SU-DHL-6 (cell line): ENCODE measurements at regions not wholly inside any gene's neighbourhood (a gene's known extent, or its start where the extent isn't known, plus 50 kb on each side); places are given as distances from the start of the nearest gene placed in this dataset.

Experiments
- H2AFZ ChIP-seq: fragments of 200-600 bp; sonication (generic); 2 replicates; pipeline ENCODE4 v1.6.1; 2014; ENCODE audit warnings: low read depth, mild to moderate bottlenecking, moderate library complexity, mixed read lengths, antibody characterized with exemption, low read length; ENCODE audit not compliant: severe bottlenecking
- H3F3A ChIP-seq: fragments of 200-600 bp; shearing (Covaris generic); 2 replicates; pipeline ENCODE4 v1.6.0; 2016; ENCODE audit warnings: antibody characterized with exemption, mild to moderate bottlenecking; ENCODE audit not compliant: insufficient read depth
- H3K27ac ChIP-seq: fragments of 200-600 bp; sonication (generic); 2 replicates; pipeline ENCODE4 v1.5.1; 2016; ENCODE audit warnings: low read depth, mild to moderate bottlenecking, low read length, moderate library complexity, mixed read lengths
- H3K27me3 ChIP-seq: fragments of 200-600 bp; sonication (generic), shearing (Covaris generic); 2 replicates; pipeline ENCODE4 v1.6.0; 2014; ENCODE audit warnings: mild to moderate bottlenecking, low read length
- H3K36me3 ChIP-seq: fragments of 200-600 bp; sonication (generic); 2 replicates; pipeline ENCODE4 v1.6.1; 2014; ENCODE audit warnings: mild to moderate bottlenecking, low read length, mixed read lengths
- H3K4me2 ChIP-seq: fragments of 300-600, 200-600 bp; shearing (Covaris generic), sonication (generic); 2 replicates; pipeline ENCODE4 v1.6.0; 2014; ENCODE audit warnings: low read length, low read depth, mild to moderate bottlenecking; ENCODE audit not compliant: poor library complexity, severe bottlenecking
- H3K4me3 ChIP-seq: fragments of 200-600 bp; sonication (generic); 2 replicates; pipeline ENCODE4 v1.5.1; 2014; ENCODE audit warnings: antibody characterized with exemption, low read length, mild to moderate bottlenecking, mixed read lengths; ENCODE audit not compliant: insufficient read depth, poor library complexity, severe bottlenecking
- H3K79me2 ChIP-seq: fragments of 200-600 bp; sonication (generic); 2 replicates; pipeline ENCODE4 v1.6.1; 2014; ENCODE audit warnings: mild to moderate bottlenecking, low read length, moderate library complexity; ENCODE audit not compliant: insufficient read depth
- H3K9ac ChIP-seq: fragments of 200-600 bp; sonication (generic); 2 replicates; pipeline ENCODE4 v1.7.0; 2014; ENCODE audit warnings: mild to moderate bottlenecking, low read length
- H3K9me2 ChIP-seq: fragments of 200-600 bp; sonication (generic); replicated peaks from 2 replicates; pipeline ENCODE4 v1.6.1; 2014; ENCODE audit warnings: low read length; ENCODE audit not compliant: insufficient read depth
- H3K9me3 ChIP-seq: fragments of 200-600 bp; sonication (generic); 2 replicates; pipeline ENCODE4 v1.6.1; 2014; ENCODE audit warnings: low read length, mixed read lengths; ENCODE audit not compliant: insufficient read depth
- H4K20me1 ChIP-seq: fragments of 200-600 bp; sonication (generic); 2 replicates; pipeline ENCODE4 v1.6.1; 2014; ENCODE audit warnings: low read depth, mild to moderate bottlenecking, antibody characterized with exemption, low read length, moderate library complexity, mixed read lengths
- EZH2phosphoT487 ChIP-seq: fragments of 200-600 bp; sonication (generic), shearing (Covaris generic); conservative IDR thresholded peaks from 2 replicates; pipeline ENCODE4 v1.6.1; 2018; ENCODE audit warnings: mild to moderate bottlenecking, antibody characterized with exemption, low read length, moderate library complexity, mixed read lengths
- TF ChIP-seq, protein P1 (sequence below): fragments of 200-600 bp; sonication (generic); IDR thresholded peaks from one replicate; pipeline ENCODE4 v1.5.1; 2017; ENCODE audit warnings: antibody characterized with exemption, mild to moderate bottlenecking, low read length, moderate library complexity; ENCODE audit not compliant: insufficient read depth, poor library complexity, severe bottlenecking

- H3K9me3 ChIP-seq = no peaks in the 10 kb centered on the region
- H3F3A ChIP-seq = no peaks in the 10 kb centered on the region
- H3K36me3 ChIP-seq = no peaks in the 10 kb centered on the region
- H3K27me3 ChIP-seq = no peaks in the 10 kb centered on the region
- no peaks in the 10 kb centered on the region for H4K20me1 ChIP-seq
- H3K9ac ChIP-seq = no peak overlapping the region
- no peak overlapping the region for H3K27ac ChIP-seq
- H3K79me2 ChIP-seq = no peaks in the 10 kb centered on the region
- TF ChIP-seq EZH2phosphoT487 = no peak
- TF ChIP-seq, protein P1, sequence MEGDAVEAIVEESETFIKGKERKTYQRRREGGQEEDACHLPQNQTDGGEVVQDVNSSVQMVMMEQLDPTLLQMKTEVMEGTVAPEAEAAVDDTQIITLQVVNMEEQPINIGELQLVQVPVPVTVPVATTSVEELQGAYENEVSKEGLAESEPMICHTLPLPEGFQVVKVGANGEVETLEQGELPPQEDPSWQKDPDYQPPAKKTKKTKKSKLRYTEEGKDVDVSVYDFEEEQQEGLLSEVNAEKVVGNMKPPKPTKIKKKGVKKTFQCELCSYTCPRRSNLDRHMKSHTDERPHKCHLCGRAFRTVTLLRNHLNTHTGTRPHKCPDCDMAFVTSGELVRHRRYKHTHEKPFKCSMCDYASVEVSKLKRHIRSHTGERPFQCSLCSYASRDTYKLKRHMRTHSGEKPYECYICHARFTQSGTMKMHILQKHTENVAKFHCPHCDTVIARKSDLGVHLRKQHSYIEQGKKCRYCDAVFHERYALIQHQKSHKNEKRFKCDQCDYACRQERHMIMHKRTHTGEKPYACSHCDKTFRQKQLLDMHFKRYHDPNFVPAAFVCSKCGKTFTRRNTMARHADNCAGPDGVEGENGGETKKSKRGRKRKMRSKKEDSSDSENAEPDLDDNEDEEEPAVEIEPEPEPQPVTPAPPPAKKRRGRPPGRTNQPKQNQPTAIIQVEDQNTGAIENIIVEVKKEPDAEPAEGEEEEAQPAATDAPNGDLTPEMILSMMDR = no peak
- no peak overlapping the region for H3K4me2 ChIP-seq
- H2AFZ ChIP-seq = no peak overlapping the region
- no peak overlapping the region for H3K4me3 ChIP-seq
- H3K9me2 ChIP-seq = no peaks in the 10 kb centered on the region
These were observed 798.1 kb downstream of the TBL1XR1 start for GRCh38 chr3:176399193-176399592.

DNA sequence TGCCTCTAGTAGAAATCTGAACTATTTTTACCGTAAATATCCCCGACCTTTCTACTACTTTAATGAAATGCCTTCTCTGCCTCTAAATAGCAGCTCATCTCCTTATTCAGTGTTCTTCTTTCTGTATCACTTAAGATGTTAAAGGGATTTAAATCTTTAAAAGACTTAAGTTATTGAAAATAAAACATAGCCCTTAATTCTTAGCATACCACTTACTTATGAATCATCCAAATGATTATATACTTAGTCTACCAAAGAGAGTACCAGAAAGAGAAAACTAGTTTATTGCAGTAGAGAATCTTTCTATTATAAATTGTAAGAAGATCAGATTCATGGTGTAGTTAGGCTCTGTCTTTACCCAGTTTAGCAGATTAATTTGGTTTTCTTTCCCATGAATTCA is 802.0 kb downstream of the TBL1XR1 start:
- no peaks in the 10 kb centered on the region for H3K36me3 ChIP-seq
- H4K20me1 ChIP-seq = no peaks in the 10 kb centered on the region
- H3K79me2 ChIP-seq = no peaks in the 10 kb centered on the region
- H3K27ac ChIP-seq = no peak overlapping the region
- H3K9me3 ChIP-seq = no peaks in the 10 kb centered on the region
- H3F3A ChIP-seq = no peaks in the 10 kb centered on the region
- no peak overlapping the region for H3K4me3 ChIP-seq
- H3K9me2 ChIP-seq = no peaks in the 10 kb centered on the region
- H3K27me3 ChIP-seq = no peaks in the 10 kb centered on the region
- H2AFZ ChIP-seq = no peak overlapping the region
- no peak for TF ChIP-seq EZH2phosphoT487
- TF ChIP-seq, protein P1 = no peak
- H3K9ac ChIP-seq = no peak overlapping the region
- no peak overlapping the region for H3K4me2 ChIP-seq

GRCh38 chr3:176378789-176379188 is 818.5 kb downstream of the TBL1XR1 start:
- H3K9ac ChIP-seq = no peak overlapping the region
- no peak overlapping the region for H3K4me3 ChIP-seq
- no peak overlapping the region for H3K27ac ChIP-seq
- no peak overlapping the region for H2AFZ ChIP-seq
- no peaks in the 10 kb centered on the region; the same call in 1 of the 2 replicates for H3K27me3 ChIP-seq
- H3K9me3 ChIP-seq = no peaks in the 10 kb centered on the region
- no peaks in the 10 kb centered on the region for H3K36me3 ChIP-seq
- H3K79me2 ChIP-seq = no peaks in the 10 kb centered on the region
- H4K20me1 ChIP-seq = no peaks in the 10 kb centered on the region
- H3K9me2 ChIP-seq = no peaks in the 10 kb centered on the region
- no peak for TF ChIP-seq EZH2phosphoT487
- TF ChIP-seq, protein P1 = no peak
- no peak overlapping the region for H3K4me2 ChIP-seq
- no peaks in the 10 kb centered on the region for H3F3A ChIP-seq
